Transverse colon (tissue), 4 donors: ENCODE measurements at regions not wholly inside any gene's neighbourhood (a gene's known extent, or its start where the extent isn't known, plus 50 kb on each side); places are given as distances from the start of the nearest gene placed in this dataset.

Source experiments
- DNase-seq: peaks from one replicate; pipeline ENCODE4 v3.0.0-alpha.2; 2019
- H3K27ac ChIP-seq, 4 donors: fragments of 200-600 bp; sonication (generic); 2 replicates each; pipeline ENCODE4 v1.5.1; 2016 to 2018; ENCODE audit warnings: inconsistent platforms in 4 of 4
- H3K27me3 ChIP-seq: fragments of 200-600 bp; sonication (generic); 2 replicates; pipeline ENCODE4 v1.5.1; 2017; ENCODE audit warnings: inconsistent platforms
- H3K36me3 ChIP-seq, 4 donors: fragments of 200-600 bp; sonication (generic); 2 replicates each; pipeline ENCODE4 v1.5.1; 2017 to 2019; ENCODE audit warnings: inconsistent platforms in 4 of 4
- H3K4me1 ChIP-seq, 4 donors: fragments of 200-600 bp; sonication (generic); 2 replicates each; pipeline ENCODE4 v1.5.1; 2017 to 2020; ENCODE audit warnings: inconsistent platforms in 4 of 4
- H3K4me3 ChIP-seq, 4 donors: fragments of 200-600 bp; sonication (generic); 1 replicate in 1 of 4; 2 replicates in 3 of 4; pipeline versions ENCODE4 v1.5.1 to v1.6.1; 2017 to 2019; ENCODE audit warnings: inconsistent platforms in 4 of 4
- H3K9me3 ChIP-seq, 2 donors: fragments of 200-600 bp; sonication (generic); 2 replicates each; pipeline ENCODE4 v1.5.1; 2017 to 2019; ENCODE audit warnings: inconsistent platforms in 2 of 2
- EP300 ChIP-seq: sonication (generic); formaldehyde crosslinking; IDR thresholded peaks from one replicate; pipeline ENCODE4 v1.6.1; 2017; ENCODE audit warnings: antibody characterized with exemption, low read depth
- POLR2A ChIP-seq: fragments of 450-650 bp; IDR thresholded peaks from one replicate; pipeline ENCODE4 v1.6.1; 2016; ENCODE audit warnings: antibody characterized with exemption, mild to moderate bottlenecking, moderate library complexity
- POLR2AphosphoS5 ChIP-seq, 3 donors: sonication (generic); formaldehyde crosslinking; IDR thresholded peaks; one replicate each; pipeline ENCODE4 v1.6.1; 2016; ENCODE audit warnings: antibody characterized with exemption in 3 of 3
- WGBS, 2 donors: methylation state at CpG; one replicate each; pipeline ENCODE4 v1.1.5; 2018; ENCODE audit warnings: low coverage in 1 of 2; 5-methylcytosine and 5-hydroxymethylcytosine counted together
- in situ Hi-C, 4 donors: fragments of 200-750 bp; cut with MboI; loops; one replicate each; pipeline versions ENCODE4 v1.15.0 to v1.15.1; 2017; ENCODE audit warnings: low sequenced_read_pairs in 3 of 4, low pct_ligation_motif_present in 1 of 4, low pct_unique_long_range_greater_than_20kb in 1 of 4
- intact Hi-C: fragments of 100-400 bp; cut with DNase I; formaldehyde crosslinking; loops from one replicate; pipeline ENCODE4 v1.15.1; 2023; ENCODE audit warnings: low total_unique reads
- TF ChIP-seq, protein P1 (sequence below), 5 experiments: fragments of 200-600 bp in 3 of 5; fragments of 450-650 bp in 2 of 5; sonication (generic) in 3 of 5; IDR thresholded peaks; 1 replicate in 2 of 5; 2 replicates in 3 of 5; pipeline ENCODE4 v1.5.1; 2016 to 2017; ENCODE audit warnings: antibody characterized with exemption in 5 of 5, inconsistent platforms in 3 of 5, mild to moderate bottlenecking in 2 of 5, moderate library complexity in 1 of 5

DNA sequence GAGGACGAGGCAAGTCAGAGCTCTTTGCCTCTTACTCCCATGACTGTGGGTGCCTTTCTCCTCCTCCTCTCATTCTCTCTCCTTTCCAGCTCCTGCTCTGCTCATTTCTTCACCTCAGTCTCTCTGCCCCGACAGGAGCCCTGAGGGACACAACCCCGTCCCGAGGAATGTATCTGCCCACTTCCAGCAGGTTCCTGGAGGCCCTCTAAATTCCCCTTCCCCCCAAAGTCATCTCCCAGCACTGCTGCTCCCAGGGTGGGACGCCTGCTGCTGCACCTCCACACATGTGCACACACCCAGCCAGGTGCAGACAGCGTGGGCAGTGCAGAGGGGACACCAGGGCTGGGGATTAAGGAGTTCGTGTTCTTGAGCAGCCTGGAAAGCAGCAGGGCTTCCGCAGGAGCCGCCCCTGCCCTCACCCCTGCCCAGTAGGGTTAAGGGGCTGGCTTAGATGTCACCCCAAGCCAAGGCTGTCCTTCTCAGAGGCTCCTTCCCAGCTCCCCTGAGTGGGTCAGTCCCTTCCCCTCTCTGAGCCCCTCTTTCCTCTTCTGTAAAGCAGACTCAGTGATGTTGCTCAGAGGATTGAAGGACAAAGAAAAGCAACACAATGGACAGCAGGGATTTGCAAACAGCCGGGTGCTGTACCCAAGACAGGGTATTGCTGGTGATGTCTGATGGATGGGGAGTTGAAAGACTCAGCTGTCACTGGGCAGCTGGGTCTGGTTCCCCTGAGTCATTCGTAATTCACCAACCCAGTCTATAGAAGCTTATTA, 346.0 kb downstream of the MATN1 start:
- in situ Hi-C loops: loop anchor here in 1 of 4 donors (5.0 to 25.0 kb wide), 2 partner anchors 925 to 1140 kb away; partner anchors contain the start of genes MECR and PTPRU
- intact Hi-C loops: no loop called here
- Histone ChIP-seq H3K27ac (no peak overlapping the region), H3K36me3 (no peaks in the 10 kb centered on the region), H3K4me1 (peaks cover 0 to 7% (median 0%) of the 10 kb centered on the region in 4 donors), H3K9me3 (no peaks in the 10 kb centered on the region), H3K27me3 (peaks cover 26% of the 10 kb centered on the region), H3K4me3 (no peak overlapping the region)
- whole genome bisulfite sequencing, 2 donors: 52 to 53% methylated on average over 5 to 11 of the region's 11 CpGs
- no peak for DNase-seq
- no peak for TF ChIP-seq EP300
- TF ChIP-seq POLR2AphosphoS5 (IDR thresholded peaks at IDR 0.05): no peak
- TF ChIP-seq, protein P1, sequence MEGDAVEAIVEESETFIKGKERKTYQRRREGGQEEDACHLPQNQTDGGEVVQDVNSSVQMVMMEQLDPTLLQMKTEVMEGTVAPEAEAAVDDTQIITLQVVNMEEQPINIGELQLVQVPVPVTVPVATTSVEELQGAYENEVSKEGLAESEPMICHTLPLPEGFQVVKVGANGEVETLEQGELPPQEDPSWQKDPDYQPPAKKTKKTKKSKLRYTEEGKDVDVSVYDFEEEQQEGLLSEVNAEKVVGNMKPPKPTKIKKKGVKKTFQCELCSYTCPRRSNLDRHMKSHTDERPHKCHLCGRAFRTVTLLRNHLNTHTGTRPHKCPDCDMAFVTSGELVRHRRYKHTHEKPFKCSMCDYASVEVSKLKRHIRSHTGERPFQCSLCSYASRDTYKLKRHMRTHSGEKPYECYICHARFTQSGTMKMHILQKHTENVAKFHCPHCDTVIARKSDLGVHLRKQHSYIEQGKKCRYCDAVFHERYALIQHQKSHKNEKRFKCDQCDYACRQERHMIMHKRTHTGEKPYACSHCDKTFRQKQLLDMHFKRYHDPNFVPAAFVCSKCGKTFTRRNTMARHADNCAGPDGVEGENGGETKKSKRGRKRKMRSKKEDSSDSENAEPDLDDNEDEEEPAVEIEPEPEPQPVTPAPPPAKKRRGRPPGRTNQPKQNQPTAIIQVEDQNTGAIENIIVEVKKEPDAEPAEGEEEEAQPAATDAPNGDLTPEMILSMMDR (IDR thresholded peaks at IDR 0.05): no peak
- TF ChIP-seq POLR2A: no peak

DNA sequence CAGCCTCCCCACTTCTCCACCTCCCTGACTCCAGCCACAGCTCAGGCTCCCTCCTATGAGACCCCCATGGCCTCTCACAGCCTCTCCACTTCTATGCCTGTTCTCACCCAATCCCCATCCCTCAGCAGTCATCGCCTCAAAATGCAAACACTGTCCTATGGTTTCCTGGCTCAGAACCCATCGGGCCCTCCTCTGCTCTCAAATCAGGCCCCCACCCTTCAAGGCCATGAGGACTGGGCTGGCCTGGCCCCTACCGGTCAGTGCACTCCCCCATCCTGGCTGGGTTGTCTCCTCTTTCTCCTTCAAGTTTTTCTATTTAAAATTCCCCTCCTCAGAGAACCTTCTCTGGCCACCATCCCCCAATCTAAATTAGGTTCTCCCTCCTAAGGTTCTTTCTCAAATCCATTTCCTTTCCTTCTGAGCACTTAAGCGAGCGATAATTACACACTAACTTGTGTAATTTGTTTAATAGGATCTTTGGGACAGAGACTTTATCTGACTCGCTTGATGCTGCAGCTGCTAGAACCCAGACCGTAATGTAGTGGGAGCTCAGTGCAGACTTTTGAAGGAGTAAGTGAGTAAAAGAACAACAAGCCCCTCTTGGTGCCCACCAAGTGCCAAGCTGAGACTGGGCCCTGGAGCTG, 347.2 kb downstream of the MATN1 start:
- Histone ChIP-seq H3K27ac (no peak overlapping the region), H3K4me1 (peaks cover 0 to 7% (median 0%) of the 10 kb centered on the region in 4 donors), H3K9me3 (no peaks in the 10 kb centered on the region), H3K27me3 (peaks cover 22% of the 10 kb centered on the region), H3K36me3 (no peaks in the 10 kb centered on the region), H3K4me3 (no peak overlapping the region)
- intact Hi-C loops (no loop called here), in situ Hi-C loops (loop anchor here in 1 of 4 donors (5.0 to 25.0 kb wide), 2 partner anchors 924 to 1139 kb away; partner anchors contain the start of genes MECR and PTPRU)
- TF ChIP-seq POLR2A: no peak
- TF ChIP-seq, protein P1 (IDR thresholded peaks at IDR 0.05): no peak
- TF ChIP-seq POLR2AphosphoS5 (IDR thresholded peaks at IDR 0.05): no peak
- TF ChIP-seq EP300: no peak
- no peak for DNase-seq
- WGBS, 2 donors: 73 to 81% methylated on average over 6 to 7 of the region's 7 CpGs

DNA sequence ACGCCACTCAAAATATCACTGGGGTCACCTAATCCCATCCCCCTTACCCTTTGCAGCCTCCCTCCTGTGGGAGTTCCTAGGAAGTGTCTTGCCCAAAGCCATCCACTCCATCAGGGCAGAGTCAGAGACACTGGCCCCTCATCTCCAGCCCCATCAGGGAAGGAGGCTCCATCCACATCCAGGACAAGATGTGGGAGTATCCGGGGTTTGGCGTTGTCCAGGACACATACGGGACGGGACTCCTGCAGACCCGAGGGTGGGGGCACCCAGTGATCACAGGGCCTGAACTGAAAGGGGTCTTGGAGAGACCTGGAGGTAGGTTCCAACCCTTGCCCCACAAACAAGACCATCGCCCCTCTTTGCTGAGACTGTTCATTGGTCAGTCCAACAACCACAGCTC, 348.2 kb downstream of the MATN1 start:
- H3K27me3 ChIP-seq: peaks cover 22% of the 10 kb centered on the region
- no peaks in the 10 kb centered on the region for H3K36me3 ChIP-seq
- no peak overlapping the region for H3K4me3 ChIP-seq
- TF ChIP-seq POLR2A: no peak
- intact Hi-C loops: no loop called here
- in situ Hi-C loops: loop anchor here in 1 of 4 donors (5.0 to 25.0 kb wide), 2 partner anchors 923 to 1138 kb away; partner anchors contain the start of genes MECR and PTPRU
- no peak overlapping the region for H3K27ac ChIP-seq
- no peak for DNase-seq
- H3K4me1 ChIP-seq: peaks cover 0 to 6% (median 0%) of the 10 kb centered on the region in 4 donors
- no peaks in the 10 kb centered on the region for H3K9me3 ChIP-seq
- WGBS, 2 donors: 60% methylated on average over 7 of the region's 7 CpGs; no CpG with 5 or more reads in 1 of the 2 donors

DNA sequence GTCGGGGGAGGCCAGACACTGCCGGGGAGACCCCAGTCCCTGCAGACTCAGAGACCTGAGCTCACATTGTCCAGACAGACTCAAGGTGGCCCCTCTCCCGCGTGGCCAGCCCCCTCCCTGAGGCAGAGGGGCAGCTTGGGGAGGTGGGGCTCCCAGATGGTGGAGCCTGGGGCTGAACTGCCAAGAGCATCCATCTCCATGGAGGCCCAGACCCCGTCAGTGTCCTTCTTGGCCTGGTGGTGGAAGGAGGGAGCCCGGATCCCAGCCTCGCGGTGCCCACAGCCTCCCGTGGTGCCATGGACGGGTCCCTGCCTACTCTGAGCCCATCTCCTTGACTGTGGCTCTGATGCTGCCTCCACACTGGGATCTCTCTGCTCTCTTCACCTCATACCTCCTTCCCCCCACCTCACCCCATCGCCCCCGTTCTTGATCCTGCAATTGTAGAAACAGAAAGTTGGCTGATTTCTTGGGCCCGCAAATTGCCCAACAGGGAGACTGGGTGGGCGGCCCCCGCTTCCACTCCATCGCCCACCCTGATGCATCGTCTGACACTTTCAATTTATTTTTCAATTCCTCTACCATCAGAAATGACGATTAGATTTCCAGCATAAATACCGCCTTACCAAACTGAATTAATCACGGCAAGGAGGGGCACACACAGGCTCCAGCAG, 348.9 kb downstream of the MATN1 start:
- intact Hi-C loops: no loop called here
- WGBS, 2 donors: 78 to 85% methylated on average over 6 to 16 of the region's 20 CpGs
- H3K36me3 ChIP-seq: no peaks in the 10 kb centered on the region
- TF ChIP-seq POLR2A (no peak), EP300 (no peak), POLR2AphosphoS5 (IDR thresholded peaks at IDR 0.05) (no peak)
- TF ChIP-seq, protein P1 (IDR thresholded peaks at IDR 0.05): no peak
- no peak overlapping the region for H3K27ac ChIP-seq
- no peaks in the 10 kb centered on the region for H3K4me1 ChIP-seq
- no peak overlapping the region for H3K4me3 ChIP-seq
- H3K9me3 ChIP-seq: no peaks in the 10 kb centered on the region
- peaks cover 22% of the 10 kb centered on the region for H3K27me3 ChIP-seq
- in situ Hi-C loops: loop anchor here in 1 of 4 donors (5.0 to 25.0 kb wide), 2 partner anchors 922 to 1137 kb away; partner anchors contain the start of genes MECR and PTPRU
- DNase-seq: no peak
